WI38 (cell line): ENCODE measurements at regions not wholly inside any gene's neighbourhood (a gene's known extent, or its start where the extent isn't known, plus 50 kb on each side); places are given as distances from the start of the nearest gene placed in this dataset.
"Not testable (repeated sequence)": the region's sequence is repeated elsewhere in the genome, so short reads cannot be mapped to it uniquely, and the experiment has no call there.

Source experiments
- H3K4me3 ChIP-seq: 2 replicates; pipeline ENCODE4 v1.5.1; 2011; ENCODE audit warnings: low read depth, mild to moderate bottlenecking, control low read depth, low read length
- CTCF ChIP-seq: IDR thresholded peaks from 2 replicates; pipeline ENCODE4 v1.5.1; 2012; ENCODE audit warnings: low read depth, mild to moderate bottlenecking, control low read depth, low read length

GRCh38 chr1:170410401-170411166 lies 121.4 kb upstream of the GORAB start:
- TF ChIP-seq CTCF, result no peak
- H3K4me3 ChIP-seq, result no peak overlapping the region

- TF ChIP-seq CTCF, result no peak
- no peak overlapping the region for H3K4me3 ChIP-seq
Measured at GRCh38 chr1:170414989-170415709, 116.8 kb upstream of the GORAB start.

- no peak overlapping the region for H3K4me3 ChIP-seq
- no peak for TF ChIP-seq CTCF
Measured at GRCh38 chr1:170415710-170416372, 116.1 kb upstream of the GORAB start.

GRCh38 chr1:170424346-170424745 lies 107.6 kb upstream of the GORAB start:
- H3K4me3 ChIP-seq, result no peak overlapping the region
- no peak for TF ChIP-seq CTCF

GRCh38 chr1:170426596-170426995 lies 105.4 kb upstream of the GORAB start:
- H3K4me3 ChIP-seq, result no peak overlapping the region
- no peak for TF ChIP-seq CTCF

- H3K4me3 ChIP-seq, result not testable (repeated sequence)
Measured at GRCh38 chr1:170427002-170427401, 105.0 kb upstream of the GORAB start.

GRCh38 chr1:170436928-170437327 lies 95.0 kb upstream of the GORAB start:
- H3K4me3 ChIP-seq, result no peak overlapping the region
- TF ChIP-seq CTCF, result no peak
